LNCAP (cell line): ENCODE measurements at regions not wholly inside any gene's neighbourhood (a gene's known extent, or its start where the extent isn't known, plus 50 kb on each side); places are given as distances from the start of the nearest gene placed in this dataset.

Source experiments
- TF ChIP-seq, protein P1 (sequence below): fragments of 450-650 bp; IDR thresholded peaks from 2 replicates; pipeline ENCODE4 v1.5.1; 2017; ENCODE audit warnings: mild to moderate bottlenecking

DNA sequence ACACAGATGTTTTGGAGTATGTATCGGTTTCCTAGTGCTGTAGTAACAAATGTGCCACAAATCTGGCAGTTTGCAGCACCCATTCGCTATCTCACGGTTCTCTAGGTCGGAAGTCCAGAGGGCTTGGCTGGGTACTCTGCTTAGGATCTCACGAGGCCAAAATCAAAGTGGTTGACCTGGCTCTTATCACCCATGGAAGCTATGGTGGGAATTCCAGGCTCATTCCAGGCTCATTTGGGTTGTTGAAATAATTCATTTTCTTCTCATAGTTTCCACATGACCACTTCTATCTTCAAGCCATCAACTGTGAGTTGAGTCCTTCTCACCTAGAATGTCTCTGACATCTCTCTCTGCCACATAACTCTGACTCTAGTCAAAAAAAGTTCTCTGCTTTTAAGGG lies 431.0 kb upstream of the TMPO start:
- TF ChIP-seq, protein P1, sequence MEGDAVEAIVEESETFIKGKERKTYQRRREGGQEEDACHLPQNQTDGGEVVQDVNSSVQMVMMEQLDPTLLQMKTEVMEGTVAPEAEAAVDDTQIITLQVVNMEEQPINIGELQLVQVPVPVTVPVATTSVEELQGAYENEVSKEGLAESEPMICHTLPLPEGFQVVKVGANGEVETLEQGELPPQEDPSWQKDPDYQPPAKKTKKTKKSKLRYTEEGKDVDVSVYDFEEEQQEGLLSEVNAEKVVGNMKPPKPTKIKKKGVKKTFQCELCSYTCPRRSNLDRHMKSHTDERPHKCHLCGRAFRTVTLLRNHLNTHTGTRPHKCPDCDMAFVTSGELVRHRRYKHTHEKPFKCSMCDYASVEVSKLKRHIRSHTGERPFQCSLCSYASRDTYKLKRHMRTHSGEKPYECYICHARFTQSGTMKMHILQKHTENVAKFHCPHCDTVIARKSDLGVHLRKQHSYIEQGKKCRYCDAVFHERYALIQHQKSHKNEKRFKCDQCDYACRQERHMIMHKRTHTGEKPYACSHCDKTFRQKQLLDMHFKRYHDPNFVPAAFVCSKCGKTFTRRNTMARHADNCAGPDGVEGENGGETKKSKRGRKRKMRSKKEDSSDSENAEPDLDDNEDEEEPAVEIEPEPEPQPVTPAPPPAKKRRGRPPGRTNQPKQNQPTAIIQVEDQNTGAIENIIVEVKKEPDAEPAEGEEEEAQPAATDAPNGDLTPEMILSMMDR: no peak

DNA sequence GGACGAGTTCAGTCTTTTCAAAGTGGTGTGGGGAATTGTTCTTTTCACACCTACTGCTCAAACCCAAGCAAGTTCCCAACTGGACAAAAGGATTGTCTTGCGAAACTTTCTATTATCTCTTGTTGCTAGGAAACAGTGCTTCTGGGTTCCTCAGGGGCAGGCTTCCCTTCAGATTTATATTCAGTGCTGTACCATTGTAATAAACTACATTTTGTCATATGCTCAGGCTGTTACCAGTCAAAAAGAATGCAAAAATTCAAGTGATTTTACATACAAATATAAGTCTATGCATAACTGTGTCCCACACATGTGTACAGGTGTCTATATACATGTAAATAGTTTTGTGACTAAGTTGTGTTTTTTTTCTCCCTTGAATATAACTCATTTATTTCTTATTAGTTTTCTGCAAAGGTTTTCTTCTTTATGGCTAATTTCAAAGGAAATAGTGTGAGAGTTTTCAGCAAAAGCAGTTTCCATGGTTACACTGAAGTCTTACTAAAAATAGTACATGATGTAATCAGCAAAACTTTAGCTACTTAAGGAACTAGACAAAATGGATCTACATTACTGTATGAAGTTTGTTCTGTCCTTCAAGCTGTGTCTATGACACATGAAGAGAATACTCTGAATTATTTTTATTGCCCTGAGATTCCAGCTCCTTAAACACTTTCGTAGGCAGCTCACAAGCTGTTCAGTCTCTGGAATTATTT lies 430.2 kb upstream of the TMPO start:
- TF ChIP-seq, protein P1: no peak

DNA sequence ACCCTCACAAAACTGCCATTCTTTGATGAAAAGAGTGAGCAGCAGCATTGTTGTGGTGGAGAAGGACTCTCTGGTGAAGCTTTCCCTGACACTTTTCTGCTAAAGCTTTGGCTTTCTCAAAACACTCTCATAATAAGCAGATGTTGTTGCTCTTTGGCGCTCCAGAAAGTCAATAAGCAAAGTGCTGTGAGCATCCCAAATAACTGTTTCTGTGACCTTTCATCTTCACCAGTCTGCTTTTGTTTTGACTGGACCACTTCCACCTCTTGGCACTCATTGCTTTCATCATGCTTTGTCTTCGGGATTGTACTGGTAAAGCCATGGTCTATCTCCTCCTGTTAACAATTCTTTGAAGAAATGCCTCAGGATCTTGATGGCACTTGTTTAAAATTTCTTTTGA lies 424.7 kb upstream of the TMPO start:
- TF ChIP-seq, protein P1: no peak

DNA sequence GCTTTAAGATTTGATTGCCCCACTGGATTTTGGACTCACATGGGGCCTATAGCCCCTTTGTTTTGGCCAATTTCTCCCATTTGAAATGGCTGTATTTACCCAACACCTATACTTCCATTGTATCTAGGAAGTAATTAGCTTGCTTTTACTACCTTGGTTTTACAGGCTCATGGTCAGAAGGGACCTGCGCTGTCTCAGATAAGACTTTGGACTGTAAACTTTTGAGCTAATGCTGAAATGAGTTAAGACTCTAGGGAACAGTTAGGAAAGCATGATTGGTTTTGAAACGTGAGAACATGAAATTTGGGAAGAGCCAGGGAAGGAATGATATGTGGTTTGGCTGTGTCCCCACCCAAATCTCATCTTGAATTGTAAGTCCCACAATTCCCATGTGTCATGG lies 419.0 kb upstream of the TMPO start:
- TF ChIP-seq, protein P1: no peak

DNA sequence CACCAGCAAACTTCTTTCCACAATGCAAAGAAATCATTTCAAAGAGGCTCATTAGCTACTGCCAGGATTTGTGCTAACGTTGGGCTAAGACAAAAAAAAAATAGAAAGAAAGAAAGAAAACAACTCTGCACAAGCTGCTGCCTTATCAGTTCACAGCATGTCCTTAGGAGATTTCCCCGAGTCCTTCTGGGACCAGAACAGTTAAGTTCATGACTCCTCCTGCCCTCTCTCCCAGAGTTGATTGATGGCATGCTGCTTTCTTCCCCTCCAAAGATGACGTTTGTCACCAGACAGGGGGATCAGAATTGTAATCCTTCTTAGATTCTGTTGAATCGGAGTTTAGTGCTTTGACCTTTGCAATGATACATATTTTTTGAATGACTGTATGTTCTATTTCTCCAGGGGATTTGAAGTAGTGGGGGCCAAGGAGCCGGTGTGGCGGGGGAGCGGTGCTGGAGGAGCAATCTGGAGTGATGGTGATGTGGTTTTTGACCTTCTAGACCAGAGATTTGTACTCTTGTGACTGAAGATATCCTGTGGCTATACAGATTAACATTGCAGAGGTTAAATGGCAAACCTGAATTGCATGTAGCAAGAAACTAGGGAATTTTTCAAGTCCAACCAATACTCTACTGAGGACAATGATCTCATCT lies 409.2 kb upstream of the TMPO start:
- TF ChIP-seq, protein P1: no peak

DNA sequence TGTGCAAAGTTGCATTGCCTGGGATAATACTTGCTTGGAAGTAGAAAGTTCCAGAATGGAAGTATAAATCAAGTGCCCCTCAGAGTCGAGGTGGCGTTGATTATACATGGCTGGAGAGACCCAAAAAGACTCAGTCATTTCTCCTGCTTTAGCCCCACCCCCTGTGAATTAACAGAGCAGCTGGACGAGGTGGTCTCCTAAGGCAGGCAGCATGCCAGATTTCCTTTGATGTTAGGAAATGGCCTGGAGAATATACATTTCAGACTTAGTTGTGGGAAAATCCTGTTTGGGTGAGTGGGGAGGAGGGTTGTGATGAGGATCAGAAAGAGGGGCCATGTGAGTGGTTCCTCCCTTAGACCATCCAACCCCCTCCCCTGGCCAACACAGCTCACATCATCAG lies 406.1 kb upstream of the TMPO start:
- TF ChIP-seq, protein P1: no peak

DNA sequence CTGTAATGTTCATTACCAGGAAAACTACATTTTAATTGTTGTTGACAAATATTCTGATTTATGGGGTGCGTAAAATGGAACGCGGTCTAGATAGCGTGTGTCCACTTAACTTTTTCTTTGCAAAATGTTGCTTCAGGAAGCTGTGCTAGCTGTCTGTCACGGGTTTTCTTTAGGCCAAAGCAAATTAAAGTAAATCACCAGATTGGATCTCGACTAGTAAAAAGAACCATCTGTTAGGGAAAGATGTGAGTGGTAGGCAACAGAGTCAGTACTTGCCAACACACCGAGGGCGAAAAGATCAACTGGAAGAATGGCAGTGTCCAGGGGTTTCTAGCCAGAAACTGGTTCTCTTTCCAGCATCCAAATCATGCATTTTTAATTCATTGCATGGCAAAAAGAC lies 404.9 kb upstream of the TMPO start:
- TF ChIP-seq, protein P1: no peak
